K562 (cell line): ENCODE measurements at regions not wholly inside any gene's neighbourhood (a gene's known extent, or its start where the extent isn't known, plus 50 kb on each side); places are given as distances from the start of the nearest gene placed in this dataset.

ENCODE experiments used
- AFF4 ChIP-seq: sonication (generic); formaldehyde crosslinking; IDR thresholded peaks from 2 replicates; pipeline ENCODE4 v1.8.0; 2023; ENCODE audit warnings: mild to moderate bottlenecking, missing genetic modification reagents
- BCOR ChIP-seq: fragments of 450-650 bp; IDR thresholded peaks from 2 replicates; pipeline ENCODE4 v1.6.1; 2016
- CTCF ChIP-seq, 3 experiments: IDR thresholded peaks in 2 of 3; conservative IDR thresholded peaks in 1 of 3; 2 replicates each; pipeline ENCODE4 v1.5.1; 2011 to 2012; ENCODE audit warnings: low read length in 3 of 3, mild to moderate bottlenecking in 3 of 3, control low read depth in 2 of 3, improper control_type of control experiment in 1 of 3, inconsistent platforms in 1 of 3, low read depth in 1 of 3, mixed read lengths in 1 of 3, moderate library complexity in 1 of 3; ENCODE audit not compliant: insufficient read depth in 2 of 3
- E2F1 ChIP-seq: sonication (generic); formaldehyde crosslinking; IDR thresholded peaks from 2 replicates; pipeline ENCODE4 v1.8.1; 2023; ENCODE audit warnings: mild to moderate bottlenecking, missing genetic modification reagents, moderate library complexity
- GABPB2 ChIP-seq: fragments of 250-450 bp; sonication (Bioruptor Pico); conservative IDR thresholded peaks from 2 replicates; pipeline ENCODE4 v1.5.1; 2021; ENCODE audit warnings: mild to moderate bottlenecking
- MAZ ChIP-seq, 2 experiments: fragments of 450-650 bp in 1 of 2; sonication (generic) in 1 of 2; formaldehyde crosslinking; IDR thresholded peaks in 1 of 2; conservative IDR thresholded peaks in 1 of 2; 2 replicates each; pipeline versions ENCODE4 v1.4.0 to v1.5.0; 2020; ENCODE audit warnings: mild to moderate bottlenecking in 1 of 2, missing genetic modification reagents in 1 of 2
- PBX2 ChIP-seq, 2 experiments: IDR thresholded peaks in 1 of 2; conservative IDR thresholded peaks in 1 of 2; 2 replicates each; pipeline ENCODE4 v1.6.1; 2016; ENCODE audit warnings: low read depth in 2 of 2, mild to moderate bottlenecking in 1 of 2, missing compliant biosample characterization in 1 of 2, missing genetic modification characterization in 1 of 2, moderate library complexity in 1 of 2
- POLR2A ChIP-seq: fragments of 450-650 bp; conservative IDR thresholded peaks from 2 replicates; pipeline ENCODE4 v1.6.1; 2016
- POLR2AphosphoS2 ChIP-seq: IDR thresholded peaks from 2 replicates; pipeline ENCODE4 v1.6.1; 2012; ENCODE audit warnings: low read length, improper control_type of control experiment
- POLR2AphosphoS5 ChIP-seq: IDR thresholded peaks from 2 replicates; pipeline ENCODE4 v1.6.1; 2011; ENCODE audit warnings: mild to moderate bottlenecking, low read depth, low read length, moderate library complexity; ENCODE audit not compliant: control insufficient read depth, insufficient read depth
- RCOR1 ChIP-seq, 2 experiments: IDR thresholded peaks; 2 replicates each; pipeline ENCODE4 v1.6.1; 2012; ENCODE audit warnings: low read depth in 2 of 2, low read length in 2 of 2, borderline replicate concordance in 1 of 2, improper control_type of control experiment in 1 of 2
- TAF7 ChIP-seq: fragments of 450-650 bp; IDR thresholded peaks from 2 replicates; pipeline ENCODE4 v1.6.1; 2016; ENCODE audit warnings: missing genetic modification characterization, missing compliant biosample characterization
- ZNF12 ChIP-seq: sonication (generic); formaldehyde crosslinking; IDR thresholded peaks from 2 replicates; pipeline ENCODE4 v1.4.0; 2020; ENCODE audit warnings: mild to moderate bottlenecking, missing genetic modification reagents
- ZNF274 ChIP-seq: IDR thresholded peaks from 2 replicates; pipeline ENCODE4 v1.6.1; 2011; ENCODE audit warnings: low read depth, mild to moderate bottlenecking, low read length, moderate library complexity, borderline replicate concordance

- TF ChIP-seq RCOR1 (IDR thresholded peaks at IDR 0.05; ENCODE audit: borderline replicate concordance in 1 of 2, low read depth in 2 of 2, low read length in 2 of 2) (no peak), POLR2AphosphoS2 (no peak), TAF7 (tag) (no peak), ZNF12 (CRISPR knock-in tag) (no peak), PBX2 (CRISPR knock-in tag; IDR thresholded peaks at IDR 0.05; ENCODE audit: low read depth) (no peak), PBX2 (tag; conservative IDR thresholded peaks at IDR 0.05; ENCODE audit: low read depth) (no peak), POLR2AphosphoS5 (no peak), ZNF274 (no peak), GABPB2 (no peak), CTCF (IDR thresholded peaks at IDR 0.05 in 2 of 3, conservative IDR thresholded peaks at IDR 0.05 in 1 of 3; ENCODE audit: insufficient read depth in 2 of 3, low read depth in 1 of 3, low read length in 3 of 3) (no peak), POLR2A (no peak), E2F1 (CRISPR knock-in tag) (no peak), BCOR (peak; percentile 61), AFF4 (CRISPR knock-in tag) (no peak), MAZ (CRISPR knock-in tag; conservative IDR thresholded peaks at IDR 0.05 in 1 of 2, IDR thresholded peaks at IDR 0.05 in 1 of 2) (no peak)
These were observed 98.4 kb upstream of the MBOAT2 start for GRCh38 chr2:9101763-9102425.
